K562 (cell line): ENCODE measurements at regions not wholly inside any gene's neighbourhood (a gene's known extent, or its start where the extent isn't known, plus 50 kb on each side); places are given as distances from the start of the nearest gene placed in this dataset.

Source experiments
- CTCF ChIP-seq, 3 experiments: IDR thresholded peaks in 2 of 3; conservative IDR thresholded peaks in 1 of 3; 2 replicates each; pipeline ENCODE4 v1.5.1; 2011 to 2012; ENCODE audit warnings: low read length in 3 of 3, mild to moderate bottlenecking in 3 of 3, control low read depth in 2 of 3, improper control_type of control experiment in 1 of 3, inconsistent platforms in 1 of 3, low read depth in 1 of 3, mixed read lengths in 1 of 3, moderate library complexity in 1 of 3; ENCODE audit not compliant: insufficient read depth in 2 of 3
- EZH2 ChIP-seq: IDR thresholded peaks from 2 replicates; pipeline ENCODE4 v1.6.1; 2012; ENCODE audit warnings: low read depth, mild to moderate bottlenecking, inconsistent platforms, low read length, borderline replicate concordance
- FOXP4 ChIP-seq: sonication (generic); formaldehyde crosslinking; IDR thresholded peaks from 2 replicates; pipeline ENCODE4 v1.8.0; 2022; ENCODE audit warnings: mild to moderate bottlenecking, missing genetic modification reagents, borderline replicate concordance
- SRF ChIP-seq, 2 experiments: fragments of 250-450, 450-650 bp in 1 of 2; sonication (Bioruptor Pico) in 1 of 2; sonication (generic) in 1 of 2; formaldehyde crosslinking; IDR thresholded peaks; 2 replicates each; pipeline versions ENCODE4 v1.5.0 to v1.5.1; 2020 to 2022; ENCODE audit warnings: mild to moderate bottlenecking in 1 of 2, missing genetic modification reagents in 1 of 2
- STAT6 ChIP-seq: sonication (generic); formaldehyde crosslinking; IDR thresholded peaks from 2 replicates; pipeline ENCODE4 v1.8.1; 2023; ENCODE audit warnings: mild to moderate bottlenecking, missing genetic modification reagents
- TAF1 ChIP-seq: IDR thresholded peaks from 2 replicates; pipeline ENCODE4 v1.6.1; 2011; ENCODE audit warnings: mild to moderate bottlenecking, low read length, moderate library complexity; ENCODE audit not compliant: insufficient read depth, control insufficient read depth, severe bottlenecking; ENCODE audit errors: extremely low read depth

- no peak for TF ChIP-seq SRF (CRISPR knock-in tag; IDR thresholded peaks at IDR 0.05)
- TF ChIP-seq STAT6 (CRISPR knock-in tag), result no peak
- no peak for TF ChIP-seq TAF1
- TF ChIP-seq EZH2, result no peak
- TF ChIP-seq FOXP4 (CRISPR knock-in tag), result no peak
- no peak for TF ChIP-seq CTCF (IDR thresholded peaks at IDR 0.05 in 2 of 3, conservative IDR thresholded peaks at IDR 0.05 in 1 of 3; ENCODE audit: insufficient read depth in 2 of 3, low read depth in 1 of 3, low read length in 3 of 3)
Measured at GRCh38 chr3:194972641-194973040, 287.0 kb downstream of the FAM43A start.
